ENCODE measurements at regions not wholly inside any gene's neighbourhood (a gene's known extent, or its start where the extent isn't known, plus 50 kb on each side); places are given as distances from the start of the nearest gene placed in this dataset.

DNA sequence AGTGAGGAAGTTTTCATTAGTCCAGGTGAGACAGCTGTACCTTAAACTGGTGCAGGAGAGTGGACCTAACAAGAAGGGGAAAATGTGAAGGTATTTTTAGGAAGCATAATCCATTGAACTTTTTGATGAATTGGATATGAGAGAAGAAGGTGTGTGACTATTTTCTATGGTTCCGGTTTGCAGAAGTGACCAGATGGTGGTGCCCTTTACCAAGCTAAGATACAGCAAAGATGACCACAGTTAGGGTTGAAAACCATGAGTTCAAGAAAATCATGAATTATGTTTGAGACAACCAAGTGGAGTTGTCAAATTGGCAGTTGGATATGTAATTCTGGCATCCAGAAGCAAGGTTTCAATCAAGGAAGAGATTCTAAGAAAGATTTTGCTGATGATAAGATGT lies 61.9 kb upstream of the NRSN1 start:
- Histone ChIP-seq H3K79me1 (ENCODE audit: insufficient read depth, low read depth, low read length, poor library complexity, severe bottlenecking) (no peaks in the 10 kb centered on the region), H3K23me2 (ENCODE audit: insufficient read length, low read depth, low read length, poor library complexity, severe bottlenecking) (no peaks in the 10 kb centered on the region), H2BK12ac (ENCODE audit: insufficient read length, low read depth, low read length) (no peak overlapping the region), H4K8ac (replicated peaks; ENCODE audit: insufficient read length, low read depth, low read length) (no peak overlapping the region), H3K4me2 (ENCODE audit: insufficient read depth, insufficient read length, low read length) (no peak overlapping the region), H2BK120ac (ENCODE audit: low read depth, low read length, poor library complexity, severe bottlenecking) (no peak overlapping the region), H2AK5ac (ENCODE audit: insufficient read length, low read length) (no peak overlapping the region), H3K4ac (ENCODE audit: low read depth, low read length) (no peak overlapping the region), H2BK20ac (ENCODE audit: low read depth, low read length, poor library complexity, severe bottlenecking) (no peak overlapping the region), H3K9ac (ENCODE audit: extremely low read depth, insufficient read length, low read length) (no peak overlapping the region), H3K4me1 (ENCODE audit: insufficient read depth, low read length) (no peaks in the 10 kb centered on the region), H2AFZ (ENCODE audit: low read length) (no peak overlapping the region), H2BK5ac (ENCODE audit: insufficient read length, low read length) (no peak overlapping the region), H3K14ac (ENCODE audit: insufficient read depth, low read length) (no peak overlapping the region), H3T11ph (ENCODE audit: low read length) (no peak overlapping the region), H3K9me3 (ENCODE audit: control insufficient read depth, low read depth, low read length) (no peaks in the 10 kb centered on the region), H4K5ac (ENCODE audit: insufficient read length, low read depth, low read length) (no peak overlapping the region), H3K23ac (ENCODE audit: insufficient read length, low read depth, low read length) (no peak overlapping the region), H3K79me2 (ENCODE audit: insufficient read depth, low read length) (no peaks in the 10 kb centered on the region), H3K27ac (ENCODE audit: insufficient read length, low read depth, low read length) (no peak overlapping the region), H2BK15ac (ENCODE audit: low read depth, low read length) (no peak overlapping the region), H3K56ac (ENCODE audit: insufficient read length, low read depth, low read length) (no peak overlapping the region), H4K20me1 (ENCODE audit: control insufficient read depth, insufficient read depth, insufficient read length) (no peaks in the 10 kb centered on the region), H3K18ac (ENCODE audit: insufficient read length, low read depth, low read length) (no peak overlapping the region), H4K91ac (ENCODE audit: insufficient read length, low read depth, low read length) (no peak overlapping the region), H3K27me3 (ENCODE audit: insufficient read depth, low read length) (no peaks in the 10 kb centered on the region)
- H3K4me1 Mint-ChIP-seq, result no peaks in the 10 kb centered on the region
- DNase-seq, result no peak
- H3K27me3 Mint-ChIP-seq (ENCODE audit: low read depth), result no peaks in the 10 kb centered on the region; the same call in none of the 2 replicates
- no peaks in the 10 kb centered on the region; a peak in 1 of 5 replicates for H3K9me3 Mint-ChIP-seq
- no peak overlapping the region for H3K4me3 Mint-ChIP-seq
- no CpG with 5 or more reads among the region's 1 CpG for WGBS (ENCODE audit: extremely low coverage, insufficient read length, low lambda C conversion rate)
- TF ChIP-seq, protein P1, sequence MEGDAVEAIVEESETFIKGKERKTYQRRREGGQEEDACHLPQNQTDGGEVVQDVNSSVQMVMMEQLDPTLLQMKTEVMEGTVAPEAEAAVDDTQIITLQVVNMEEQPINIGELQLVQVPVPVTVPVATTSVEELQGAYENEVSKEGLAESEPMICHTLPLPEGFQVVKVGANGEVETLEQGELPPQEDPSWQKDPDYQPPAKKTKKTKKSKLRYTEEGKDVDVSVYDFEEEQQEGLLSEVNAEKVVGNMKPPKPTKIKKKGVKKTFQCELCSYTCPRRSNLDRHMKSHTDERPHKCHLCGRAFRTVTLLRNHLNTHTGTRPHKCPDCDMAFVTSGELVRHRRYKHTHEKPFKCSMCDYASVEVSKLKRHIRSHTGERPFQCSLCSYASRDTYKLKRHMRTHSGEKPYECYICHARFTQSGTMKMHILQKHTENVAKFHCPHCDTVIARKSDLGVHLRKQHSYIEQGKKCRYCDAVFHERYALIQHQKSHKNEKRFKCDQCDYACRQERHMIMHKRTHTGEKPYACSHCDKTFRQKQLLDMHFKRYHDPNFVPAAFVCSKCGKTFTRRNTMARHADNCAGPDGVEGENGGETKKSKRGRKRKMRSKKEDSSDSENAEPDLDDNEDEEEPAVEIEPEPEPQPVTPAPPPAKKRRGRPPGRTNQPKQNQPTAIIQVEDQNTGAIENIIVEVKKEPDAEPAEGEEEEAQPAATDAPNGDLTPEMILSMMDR (conservative IDR thresholded peaks at IDR 0.05), result peak; percentile 83
- no peaks in the 10 kb centered on the region for H3K36me3 Mint-ChIP-seq (ENCODE audit: insufficient read depth in 1 of 3, low read depth in 3 of 3)
- no peak overlapping the region for H3K27ac Mint-ChIP-seq
